ENCODE measurements at regions not wholly inside any gene's neighbourhood (a gene's known extent, or its start where the extent isn't known, plus 50 kb on each side); places are given as distances from the start of the nearest gene placed in this dataset.
"Not testable (repeated sequence)": the region's sequence is repeated elsewhere in the genome, so short reads cannot be mapped to it uniquely, and the experiment has no call there.

- no peaks in the 10 kb centered on the region for H3K9me3 ChIP-seq (ENCODE audit: control insufficient read depth in 2 of 2, insufficient read depth in 1 of 2, low read depth in 1 of 2, low read length in 1 of 2)
- FAIRE-seq (no peak), DNase-seq (no peak)
- 79 to 92% (median 82%) methylated on average over 7 of the region's 7 CpGs for WGBS, 3 donors
- H3K4me3 ChIP-seq (ENCODE audit: low read depth in 1 of 3, low read length in 3 of 3) = no peak overlapping the region
- H3K36me3 ChIP-seq (ENCODE audit: control insufficient read depth in 3 of 3, insufficient read depth in 2 of 3, low read depth in 1 of 3, low read length in 3 of 3) = no peaks in the 10 kb centered on the region
- peaks cover 0 to 5% (median 0%) of the 10 kb centered on the region in 3 donors for H3K4me1 ChIP-seq (ENCODE audit: control insufficient read depth in 3 of 3, insufficient read depth in 2 of 3, low read depth in 1 of 3, low read length in 2 of 3)
- no peaks in the 10 kb centered on the region for H3K27me3 ChIP-seq (ENCODE audit: control insufficient read depth in 3 of 3, insufficient read depth in 3 of 3, low read length in 3 of 3)
- H3K27ac ChIP-seq (ENCODE audit: low read depth in 1 of 3, low read length in 2 of 3) = no peak overlapping the region
Measured at GRCh38 chr15:91652610-91653207, 200.8 kb upstream of the SLCO3A1 start.

- H3K4me1 ChIP-seq (ENCODE audit: control insufficient read depth in 3 of 3, insufficient read depth in 2 of 3, low read depth in 1 of 3, low read length in 2 of 3); H3K36me3 ChIP-seq (ENCODE audit: control insufficient read depth in 3 of 3, insufficient read depth in 2 of 3, low read depth in 1 of 3, low read length in 3 of 3); FAIRE-seq; H3K27me3 ChIP-seq (ENCODE audit: control insufficient read depth in 3 of 3, insufficient read depth in 3 of 3, low read length in 3 of 3); H3K4me3 ChIP-seq (ENCODE audit: low read depth in 1 of 3, low read length in 3 of 3); H3K9me3 ChIP-seq (ENCODE audit: control insufficient read depth in 2 of 2, insufficient read depth in 1 of 2, low read depth in 1 of 2, low read length in 1 of 2); H3K27ac ChIP-seq (ENCODE audit: low read depth in 1 of 3, low read length in 2 of 3); DNase-seq: not testable (repeated sequence)
- 72 to 80% (median 74%) methylated on average over 12 of the region's 12 CpGs for WGBS, 3 donors
Measured at GRCh38 chr15:91655563-91656290, 197.8 kb upstream of the SLCO3A1 start.

GRCh38 chr15:91660174-91660649, 193.3 kb upstream of the SLCO3A1 start:
- WGBS, 3 donors = 48 to 67% (median 50%) methylated on average over 6 of the region's 6 CpGs
- Histone ChIP-seq H3K36me3 (ENCODE audit: control insufficient read depth in 3 of 3, insufficient read depth in 2 of 3, low read depth in 1 of 3, low read length in 3 of 3) (no peaks in the 10 kb centered on the region), H3K4me1 (ENCODE audit: control insufficient read depth in 3 of 3, insufficient read depth in 2 of 3, low read depth in 1 of 3, low read length in 2 of 3) (no peaks in the 10 kb centered on the region), H3K9me3 (ENCODE audit: control insufficient read depth in 2 of 2, insufficient read depth in 1 of 2, low read depth in 1 of 2, low read length in 1 of 2) (no peaks in the 10 kb centered on the region), H3K27me3 (ENCODE audit: control insufficient read depth in 3 of 3, insufficient read depth in 3 of 3, low read length in 3 of 3) (peaks cover 0 to 6% (median 2%) of the 10 kb centered on the region in 3 donors), H3K4me3 (ENCODE audit: low read depth in 1 of 3, low read length in 3 of 3) (no peak overlapping the region), H3K27ac (ENCODE audit: low read depth in 1 of 3, low read length in 2 of 3) (no peak overlapping the region)
- no peak for DNase-seq
- FAIRE-seq = no peak

- no peaks in the 10 kb centered on the region for H3K36me3 ChIP-seq (ENCODE audit: control insufficient read depth in 3 of 3, insufficient read depth in 2 of 3, low read depth in 1 of 3, low read length in 3 of 3)
- no peaks in the 10 kb centered on the region for H3K4me1 ChIP-seq (ENCODE audit: control insufficient read depth in 3 of 3, insufficient read depth in 2 of 3, low read depth in 1 of 3, low read length in 2 of 3)
- 36 to 65% (median 51%) methylated on average over 6 of the region's 6 CpGs for WGBS, 3 donors
- FAIRE-seq (no peak), DNase-seq (no peak)
- peaks cover 0 to 6% (median 0%) of the 10 kb centered on the region in 3 donors for H3K27me3 ChIP-seq (ENCODE audit: control insufficient read depth in 3 of 3, insufficient read depth in 3 of 3, low read length in 3 of 3)
- H3K9me3 ChIP-seq (ENCODE audit: control insufficient read depth in 2 of 2, insufficient read depth in 1 of 2, low read depth in 1 of 2, low read length in 1 of 2) = no peaks in the 10 kb centered on the region
- H3K27ac ChIP-seq (ENCODE audit: low read depth in 1 of 3, low read length in 2 of 3) = no peak overlapping the region
- no peak overlapping the region for H3K4me3 ChIP-seq (ENCODE audit: low read depth in 1 of 3, low read length in 3 of 3)
Measured at GRCh38 chr15:91664224-91664836, 189.2 kb upstream of the SLCO3A1 start.

- WGBS, 3 donors = 59 to 73% (median 65%) methylated on average over 4 of the region's 4 CpGs
- no peak for FAIRE-seq
Measured at GRCh38 chr15:91665212-91665611, 188.3 kb upstream of the SLCO3A1 start.

GRCh38 chr15:91668370-91668769, 185.1 kb upstream of the SLCO3A1 start:
- 74 to 76% (median 74%) methylated on average over 1 of the region's 1 CpG for WGBS, 3 donors
- FAIRE-seq (no peak), DNase-seq (no peak)
- Histone ChIP-seq H3K9me3 (ENCODE audit: control insufficient read depth in 2 of 2, insufficient read depth in 1 of 2, low read depth in 1 of 2, low read length in 1 of 2) (no peaks in the 10 kb centered on the region), H3K36me3 (ENCODE audit: control insufficient read depth in 3 of 3, insufficient read depth in 2 of 3, low read depth in 1 of 3, low read length in 3 of 3) (no peaks in the 10 kb centered on the region), H3K4me3 (ENCODE audit: low read depth in 1 of 3, low read length in 3 of 3) (no peak overlapping the region), H3K27ac (ENCODE audit: low read depth in 1 of 3, low read length in 2 of 3) (no peak overlapping the region), H3K27me3 (ENCODE audit: control insufficient read depth in 3 of 3, insufficient read depth in 3 of 3, low read length in 3 of 3) (no peaks in the 10 kb centered on the region), H3K4me1 (ENCODE audit: control insufficient read depth in 3 of 3, insufficient read depth in 2 of 3, low read depth in 1 of 3, low read length in 2 of 3) (no peaks in the 10 kb centered on the region)

More at GRCh38 chr15:91665212-91665611, 188.3 kb upstream of the SLCO3A1 start:
- no peaks in the 10 kb centered on the region for H3K36me3 ChIP-seq (ENCODE audit: control insufficient read depth in 3 of 3, insufficient read depth in 2 of 3, low read depth in 1 of 3, low read length in 3 of 3)
- no peak overlapping the region for H3K27ac ChIP-seq (ENCODE audit: low read depth in 1 of 3, low read length in 2 of 3)
- no peak for DNase-seq
- H3K9me3 ChIP-seq (ENCODE audit: control insufficient read depth in 2 of 2, insufficient read depth in 1 of 2, low read depth in 1 of 2, low read length in 1 of 2) = no peaks in the 10 kb centered on the region
- no peaks in the 10 kb centered on the region for H3K4me1 ChIP-seq (ENCODE audit: control insufficient read depth in 3 of 3, insufficient read depth in 2 of 3, low read depth in 1 of 3, low read length in 2 of 3)
- no peak overlapping the region for H3K4me3 ChIP-seq (ENCODE audit: low read depth in 1 of 3, low read length in 3 of 3)
- peaks cover 0 to 3% (median 0%) of the 10 kb centered on the region in 3 donors for H3K27me3 ChIP-seq (ENCODE audit: control insufficient read depth in 3 of 3, insufficient read depth in 3 of 3, low read length in 3 of 3)

- FAIRE-seq = no peak
Measured at GRCh38 chr15:91670108-91670507, 183.4 kb upstream of the SLCO3A1 start.

GRCh38 chr15:91678003-91678402, 175.5 kb upstream of the SLCO3A1 start:
- Histone ChIP-seq H3K27ac (ENCODE audit: low read depth in 1 of 3, low read length in 2 of 3) (no peak overlapping the region), H3K27me3 (ENCODE audit: control insufficient read depth in 3 of 3, insufficient read depth in 3 of 3, low read length in 3 of 3) (no peaks in the 10 kb centered on the region), H3K4me3 (ENCODE audit: low read depth in 1 of 3, low read length in 3 of 3) (no peak overlapping the region), H3K36me3 (ENCODE audit: control insufficient read depth in 3 of 3, insufficient read depth in 2 of 3, low read depth in 1 of 3, low read length in 3 of 3) (no peaks in the 10 kb centered on the region), H3K4me1 (ENCODE audit: control insufficient read depth in 3 of 3, insufficient read depth in 2 of 3, low read depth in 1 of 3, low read length in 2 of 3) (no peaks in the 10 kb centered on the region), H3K9me3 (ENCODE audit: control insufficient read depth in 2 of 2, insufficient read depth in 1 of 2, low read depth in 1 of 2, low read length in 1 of 2) (no peaks in the 10 kb centered on the region)
- 62 to 70% (median 69%) methylated on average over 2 of the region's 2 CpGs for WGBS, 3 donors
- FAIRE-seq (no peak), DNase-seq (no peak)

More at GRCh38 chr15:91670108-91670507, 183.4 kb upstream of the SLCO3A1 start:
- Histone ChIP-seq H3K27me3 (ENCODE audit: control insufficient read depth in 3 of 3, insufficient read depth in 3 of 3, low read length in 3 of 3) (no peaks in the 10 kb centered on the region), H3K27ac (ENCODE audit: low read depth in 1 of 3, low read length in 2 of 3) (no peak overlapping the region), H3K4me3 (ENCODE audit: low read depth in 1 of 3, low read length in 3 of 3) (no peak overlapping the region), H3K36me3 (ENCODE audit: control insufficient read depth in 3 of 3, insufficient read depth in 2 of 3, low read depth in 1 of 3, low read length in 3 of 3) (no peaks in the 10 kb centered on the region), H3K9me3 (ENCODE audit: control insufficient read depth in 2 of 2, insufficient read depth in 1 of 2, low read depth in 1 of 2, low read length in 1 of 2) (no peaks in the 10 kb centered on the region), H3K4me1 (ENCODE audit: control insufficient read depth in 3 of 3, insufficient read depth in 2 of 3, low read depth in 1 of 3, low read length in 2 of 3) (no peaks in the 10 kb centered on the region)
- peak in 1 of 2 donors; percentile 15 for DNase-seq
- 48 to 63% (median 60%) methylated on average over 2 of the region's 2 CpGs for whole genome bisulfite sequencing, 3 donors

All from small intestine (tissue), 7 donors.